Fibroblast of skin of left biceps (primary cell): ENCODE measurements at regions not wholly inside any gene's neighbourhood (a gene's known extent, or its start where the extent isn't known, plus 50 kb on each side); places are given as distances from the start of the nearest gene placed in this dataset.
"Not testable (repeated sequence)": the region's sequence is repeated elsewhere in the genome, so short reads cannot be mapped to it uniquely, and the experiment has no call there.

Source experiments
- DNase-seq, 2 experiments: peaks; one replicate each; pipeline ENCODE4 v3.0.0-alpha.2; 2013; ENCODE audit warnings: low read depth in 2 of 2

DNA sequence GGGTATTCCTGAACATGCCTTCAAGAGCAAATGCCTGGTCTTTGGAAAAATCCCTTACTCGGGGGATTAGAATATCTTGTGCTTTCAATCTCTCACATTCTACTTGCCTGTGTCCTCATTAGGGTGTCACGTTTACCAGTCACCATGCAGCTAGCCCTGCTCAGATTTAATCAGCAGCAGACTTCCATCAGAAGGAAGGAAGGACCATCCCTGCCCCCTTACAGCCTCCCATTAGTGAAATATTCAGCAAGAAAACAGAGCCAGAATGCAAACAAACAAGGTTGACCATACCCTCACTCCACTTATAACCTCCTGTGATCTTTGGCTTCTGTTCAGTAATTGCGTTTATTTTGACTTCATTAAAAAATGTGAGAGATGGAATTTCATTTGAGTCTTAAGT, 208.6 kb downstream of the CXCL12 start:
- no peak for DNase-seq

GRCh38 chr10:44173608-44173894, 211.3 kb downstream of the CXCL12 start:
- DNase-seq = no peak

DNA sequence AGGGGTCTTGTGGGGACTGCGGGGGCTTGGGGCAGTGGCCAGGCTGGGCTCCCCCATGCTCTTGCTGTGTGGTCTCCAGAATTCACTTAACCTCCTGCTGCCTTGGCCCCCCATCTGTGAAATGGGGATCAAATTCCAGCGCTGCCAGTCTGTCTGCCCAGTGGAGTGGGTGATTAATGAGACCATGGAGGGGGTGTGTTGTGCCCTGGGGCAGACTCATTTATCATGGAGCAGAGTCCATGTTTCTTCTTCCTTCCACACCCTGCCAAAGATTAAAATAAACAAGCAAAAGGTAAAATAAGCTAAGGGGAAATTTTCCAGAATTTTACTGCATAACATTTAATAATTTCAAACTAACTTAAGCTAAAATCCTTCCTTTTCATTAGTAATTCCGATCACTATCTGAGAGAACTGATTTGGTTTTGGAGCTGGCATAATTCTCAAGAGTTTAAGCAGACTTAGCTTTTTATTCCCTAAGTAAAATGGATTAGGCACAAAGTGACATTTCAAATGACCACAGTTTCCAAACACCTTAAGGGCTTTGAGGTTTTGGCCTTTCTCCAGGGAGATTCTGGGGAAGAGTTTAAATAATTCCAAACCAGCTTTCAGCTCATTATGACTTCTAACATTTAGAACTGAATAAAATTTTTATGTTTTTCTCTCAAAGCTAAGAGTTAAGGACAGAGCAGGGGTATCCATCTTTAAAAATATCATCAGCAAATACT, 211.9 kb downstream of the CXCL12 start:
- no peak for DNase-seq

DNA sequence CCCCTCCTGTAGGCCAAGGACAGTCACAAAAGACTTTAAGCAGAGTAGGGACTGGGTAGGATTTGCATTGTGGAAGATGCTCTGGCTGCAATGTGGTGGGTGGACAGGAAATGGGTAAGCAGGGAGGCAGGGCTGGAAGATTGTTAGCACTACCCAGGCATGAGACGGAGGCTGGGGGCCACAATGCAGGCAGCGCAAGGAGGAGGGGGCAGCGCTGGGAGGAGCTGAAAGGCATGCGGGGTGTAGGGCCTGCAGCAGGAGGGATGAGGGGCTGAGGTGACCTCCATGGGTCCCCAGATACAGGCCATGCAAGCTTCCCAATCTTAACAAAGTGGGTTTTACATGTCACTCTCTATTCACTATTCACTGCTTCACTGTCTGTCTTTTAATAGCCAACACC, 213.1 kb downstream of the CXCL12 start:
- no peak for DNase-seq

DNA sequence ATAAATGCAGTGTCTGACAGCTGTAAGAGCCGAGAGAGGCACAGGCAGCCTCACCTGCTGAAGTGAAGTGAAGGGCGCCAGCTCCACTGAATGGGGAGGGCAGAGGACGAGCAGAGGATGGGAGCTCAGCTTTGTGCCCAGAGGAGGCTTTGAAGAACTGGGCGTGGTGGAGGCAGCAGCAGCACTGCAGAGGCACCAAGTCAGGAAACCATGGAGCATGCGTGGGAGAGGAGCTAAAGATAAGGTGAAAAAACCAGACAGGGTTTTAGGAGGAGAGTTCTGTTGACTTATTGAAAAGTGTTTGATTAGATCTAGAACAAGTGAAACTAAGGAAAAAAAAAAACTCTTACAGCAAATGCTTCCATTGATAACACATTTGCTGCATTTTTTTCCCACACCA, 216.4 kb downstream of the CXCL12 start:
- no peak for DNase-seq

DNA sequence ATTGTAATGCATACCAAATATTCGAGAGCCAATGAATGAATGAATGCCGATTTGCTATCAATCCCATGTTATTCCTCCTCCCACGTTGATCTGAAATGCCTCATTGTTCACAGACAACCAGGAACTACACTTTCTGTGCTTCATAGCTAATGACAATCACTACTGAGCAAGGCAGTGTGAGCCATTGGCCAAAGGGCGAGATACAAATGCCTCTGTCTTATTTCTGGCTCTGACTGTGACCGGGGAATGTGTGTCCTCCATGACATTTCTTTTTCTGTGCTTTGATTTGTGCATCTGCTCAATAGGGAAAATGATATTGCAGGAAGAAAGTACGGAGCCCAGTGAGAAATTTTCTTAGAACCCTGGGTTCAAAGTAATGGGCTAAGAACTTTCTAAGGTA, 217.1 kb downstream of the CXCL12 start:
- no peak for DNase-seq

GRCh38 chr10:44166441-44166840, 218.5 kb downstream of the CXCL12 start:
- no peak for DNase-seq

DNA sequence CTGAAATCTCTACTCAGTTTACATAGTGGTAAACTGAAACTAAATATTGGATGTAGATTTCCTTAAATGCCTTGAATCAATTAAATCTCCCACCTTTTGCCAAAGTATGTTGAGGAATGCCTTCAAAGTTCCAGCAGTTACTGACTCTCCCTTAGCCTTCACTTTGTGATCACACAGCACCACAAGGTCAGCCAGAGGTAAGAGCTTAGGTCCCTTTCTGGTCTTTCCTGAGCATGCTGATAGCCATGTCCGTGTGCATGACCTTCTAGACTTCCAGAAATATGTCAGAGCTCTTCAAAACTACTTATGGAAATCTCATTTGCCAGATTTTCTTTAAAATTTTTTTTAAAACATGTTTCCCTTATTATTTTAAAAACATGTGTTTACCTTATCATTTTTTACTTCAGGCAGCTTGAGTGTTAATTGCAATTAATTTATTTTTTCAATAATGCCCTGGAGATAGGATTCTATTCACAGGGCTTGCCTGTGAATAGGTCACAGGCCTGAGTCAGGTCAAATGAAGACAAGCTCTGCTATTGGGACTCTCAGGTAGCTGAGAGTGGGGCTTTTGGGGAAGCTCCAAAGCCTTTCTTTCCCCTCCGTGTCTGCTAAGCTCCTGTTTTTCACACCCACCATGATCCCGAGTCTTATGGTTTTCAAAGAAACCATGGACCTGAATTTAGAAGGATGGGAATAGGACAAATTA, 220.5 kb downstream of the CXCL12 start:
- DNase-seq = no peak

GRCh38 chr10:44161184-44161583, 223.7 kb downstream of the CXCL12 start:
- no peak for DNase-seq

- DNase-seq = no peak
Measured at GRCh38 chr10:44157574-44157973, 227.3 kb downstream of the CXCL12 start.

DNA sequence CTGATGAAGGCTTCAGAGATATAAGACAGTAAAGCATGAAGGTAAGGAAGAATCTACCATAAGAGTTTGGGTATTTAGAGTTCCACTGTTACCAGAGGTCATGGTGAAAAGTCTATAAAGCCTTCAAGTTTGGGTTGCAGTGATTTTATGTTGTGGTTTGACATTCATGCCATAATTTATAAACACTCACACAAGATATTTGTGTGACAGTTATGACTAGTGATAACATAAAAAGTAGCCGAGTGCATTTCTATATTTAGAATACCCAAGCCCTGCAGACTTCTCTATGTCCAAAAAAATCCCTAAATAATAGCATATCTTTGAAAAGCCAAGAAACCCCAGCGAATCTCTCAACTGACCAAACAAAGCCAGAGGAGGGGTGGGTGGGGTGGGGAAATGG, 229.9 kb downstream of the CXCL12 start:
- no peak for DNase-seq

GRCh38 chr10:44153918-44154670, 230.8 kb downstream of the CXCL12 start:
- DNase-seq = no peak

- DNase-seq = no peak
Measured at GRCh38 chr10:44143556-44143955, 241.3 kb downstream of the CXCL12 start.

GRCh38 chr10:44132361-44133289, 252.3 kb downstream of the CXCL12 start:
- no peak for DNase-seq

DNA sequence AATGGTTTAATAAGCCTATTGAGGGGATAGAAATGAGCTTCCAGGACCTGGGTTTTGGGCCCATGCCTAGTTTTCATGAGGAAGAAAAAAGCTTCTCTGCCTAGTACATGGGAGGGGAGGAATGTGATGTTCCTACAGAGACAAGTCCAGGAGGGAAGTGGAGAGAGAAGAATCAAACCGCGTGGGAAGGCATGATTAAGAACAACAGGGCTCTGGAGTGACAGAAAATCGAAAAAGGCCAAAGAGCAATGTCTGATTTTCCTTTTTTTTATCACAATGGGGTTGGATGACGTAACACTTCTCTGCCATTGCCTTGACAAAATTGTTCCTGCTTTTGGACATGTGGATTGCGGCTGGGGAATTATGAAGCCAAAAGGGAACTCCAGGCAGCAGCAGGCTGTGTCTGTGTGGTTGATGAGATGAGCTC, 258.6 kb downstream of the CXCL12 start:
- DNase-seq = no peak

- DNase-seq = peak; percentile 90 to 92
Measured at GRCh38 chr10:44125879-44126278, 259.0 kb downstream of the CXCL12 start.

GRCh38 chr10:44118500-44118899, 266.4 kb downstream of the CXCL12 start:
- DNase-seq = no peak

- no peak for DNase-seq
Measured at GRCh38 chr10:44116474-44116873, 268.4 kb downstream of the CXCL12 start.

GRCh38 chr10:44115516-44115915, 269.4 kb downstream of the CXCL12 start:
- no peak for DNase-seq

- DNase-seq = no peak
Measured at GRCh38 chr10:44114441-44114840, 270.5 kb downstream of the CXCL12 start.

DNA sequence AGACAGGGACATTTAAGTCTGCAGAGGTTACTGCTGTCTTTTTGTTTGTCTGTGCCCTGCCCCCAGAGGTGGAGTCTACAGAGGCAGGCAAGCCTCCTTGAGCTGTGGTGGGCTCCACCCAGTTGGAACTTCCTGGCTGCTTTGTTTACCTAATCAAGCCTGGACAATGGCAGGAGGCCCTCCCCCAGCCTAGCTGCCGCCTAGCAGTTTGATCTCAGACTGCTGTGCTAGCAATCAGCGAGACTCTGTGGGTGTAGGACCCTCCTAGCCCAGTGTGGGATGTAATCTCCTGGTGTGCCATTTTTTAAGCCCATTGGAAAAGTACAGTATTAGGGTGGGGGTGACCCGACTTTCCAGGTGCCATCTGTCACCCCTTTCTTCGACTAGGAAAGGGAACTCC, 272.6 kb downstream of the CXCL12 start:
- not testable (repeated sequence) for DNase-seq

DNA sequence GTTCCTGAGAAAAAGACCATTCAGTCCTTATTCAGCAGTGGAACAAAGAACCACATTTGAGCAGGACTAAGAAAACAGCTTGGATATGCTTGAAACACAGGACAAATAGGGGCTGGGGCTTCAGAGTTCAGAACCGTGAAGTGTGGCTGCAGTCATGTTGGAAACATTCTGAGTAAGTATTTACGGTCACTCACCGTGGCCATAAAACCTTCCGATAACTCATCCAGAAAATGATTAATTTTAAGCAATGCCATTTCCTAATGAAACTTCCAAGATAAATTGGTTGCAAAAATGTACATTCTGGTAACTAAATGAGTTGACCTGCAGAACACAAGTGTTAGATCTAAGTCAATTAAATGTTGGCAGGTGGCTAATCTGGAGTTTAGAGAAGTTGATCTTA, 279.2 kb downstream of the CXCL12 start:
- DNase-seq = peak; percentile 12 to 15
